Loucy (cell line): ENCODE measurements at regions not wholly inside any gene's neighbourhood (a gene's known extent, or its start where the extent isn't known, plus 50 kb on each side); places are given as distances from the start of the nearest gene placed in this dataset.

Source experiments
- EZH2phosphoT487 ChIP-seq: fragments of 200-600 bp; IDR thresholded peaks from 2 replicates; pipeline ENCODE4 v1.6.1; 2018; ENCODE audit warnings: antibody characterized with exemption, mild to moderate bottlenecking, moderate library complexity, borderline replicate concordance
- TF ChIP-seq, protein P1 (sequence below): fragments of 200-600 bp; sonication (generic); conservative IDR thresholded peaks from 2 replicates; pipeline ENCODE4 v1.5.1; 2014; ENCODE audit warnings: mild to moderate bottlenecking, antibody characterized with exemption, low read length

DNA sequence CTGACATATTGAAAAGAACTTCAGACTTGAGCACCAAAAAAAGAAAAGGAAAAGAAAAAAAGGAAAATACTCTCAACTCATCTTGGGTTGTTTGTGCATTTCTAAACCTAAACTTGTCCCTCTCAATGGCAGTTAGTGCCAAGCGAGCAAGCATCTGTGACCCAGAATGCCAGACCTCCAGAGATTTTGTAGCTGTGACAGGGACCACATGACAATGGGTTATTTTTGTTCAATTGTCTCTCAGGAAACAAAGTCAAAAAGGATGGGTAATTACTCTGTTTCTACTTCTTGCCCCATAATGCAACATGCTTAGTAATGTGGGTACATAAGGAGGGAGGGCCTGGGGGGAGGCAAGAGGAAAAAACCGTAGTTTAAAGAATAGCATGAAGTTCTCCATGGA is 285.7 kb upstream of the RTL1 start:
- TF ChIP-seq, protein P1, sequence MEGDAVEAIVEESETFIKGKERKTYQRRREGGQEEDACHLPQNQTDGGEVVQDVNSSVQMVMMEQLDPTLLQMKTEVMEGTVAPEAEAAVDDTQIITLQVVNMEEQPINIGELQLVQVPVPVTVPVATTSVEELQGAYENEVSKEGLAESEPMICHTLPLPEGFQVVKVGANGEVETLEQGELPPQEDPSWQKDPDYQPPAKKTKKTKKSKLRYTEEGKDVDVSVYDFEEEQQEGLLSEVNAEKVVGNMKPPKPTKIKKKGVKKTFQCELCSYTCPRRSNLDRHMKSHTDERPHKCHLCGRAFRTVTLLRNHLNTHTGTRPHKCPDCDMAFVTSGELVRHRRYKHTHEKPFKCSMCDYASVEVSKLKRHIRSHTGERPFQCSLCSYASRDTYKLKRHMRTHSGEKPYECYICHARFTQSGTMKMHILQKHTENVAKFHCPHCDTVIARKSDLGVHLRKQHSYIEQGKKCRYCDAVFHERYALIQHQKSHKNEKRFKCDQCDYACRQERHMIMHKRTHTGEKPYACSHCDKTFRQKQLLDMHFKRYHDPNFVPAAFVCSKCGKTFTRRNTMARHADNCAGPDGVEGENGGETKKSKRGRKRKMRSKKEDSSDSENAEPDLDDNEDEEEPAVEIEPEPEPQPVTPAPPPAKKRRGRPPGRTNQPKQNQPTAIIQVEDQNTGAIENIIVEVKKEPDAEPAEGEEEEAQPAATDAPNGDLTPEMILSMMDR, result no peak
- TF ChIP-seq EZH2phosphoT487, result no peak
